WTC11 (cell line): ENCODE measurements at regions not wholly inside any gene's neighbourhood (a gene's known extent, or its start where the extent isn't known, plus 50 kb on each side); places are given as distances from the start of the nearest gene placed in this dataset.

Source experiments
- ATAC-seq: fragments of 200-7000 bp; cut with Tn5 transposase; 2 replicates; pipeline ENCODE4 v1.10.0; 2021; ENCODE audit warnings: mild to moderate bottlenecking, moderate library complexity
- CTCF ChIA-PET: fragments of 300-600 bp; sonication (Branson Sonifier 250); formaldehyde crosslinking; loops from one replicate; lab custom pipeline; 2021; ENCODE audit warnings: antibody characterized with exemption; lab: Charles Lee
- POLR2A ChIA-PET: fragments of 350-600 bp; sonication (Branson Sonifier 250); formaldehyde crosslinking; loops from one replicate; lab custom pipeline; 2021; ENCODE audit warnings: antibody characterized with exemption; lab: Charles Lee
- DNase-seq: peaks from one replicate; pipeline ENCODE4 v3.0.0; 2021; ENCODE audit warnings: low spot score
- H3K27ac Mint-ChIP-seq: 2 replicates; pipeline ENCODE4 v1.8.0; 2021; ENCODE audit warnings: mixed read lengths
- H3K27me3 Mint-ChIP-seq: 2 replicates; pipeline ENCODE4 v1.8.0; 2021; ENCODE audit warnings: low read depth, mild to moderate bottlenecking, moderate library complexity, mixed read lengths
- H3K36me3 Mint-ChIP-seq: 2 replicates; pipeline ENCODE4 v1.8.0; 2021; ENCODE audit warnings: mixed read lengths
- H3K4me1 Mint-ChIP-seq: 2 replicates; pipeline ENCODE4 v1.8.0; 2022; ENCODE audit warnings: mixed read lengths
- H3K4me3 Mint-ChIP-seq: 2 replicates; pipeline ENCODE4 v1.8.0; 2021; ENCODE audit warnings: mild to moderate bottlenecking, moderate library complexity, mixed read lengths
- H3K9me3 Mint-ChIP-seq: 2 replicates; pipeline ENCODE4 v1.8.0; 2021; ENCODE audit warnings: mixed read lengths
- ATF2 ChIP-seq: sonication (generic); formaldehyde crosslinking; IDR thresholded peaks from 2 replicates; pipeline ENCODE4 v1.8.1; 2022; ENCODE audit warnings: low read depth, missing genetic modification reagents, borderline replicate concordance
- ATF3 ChIP-seq: sonication (generic); formaldehyde crosslinking; conservative IDR thresholded peaks from 2 replicates; pipeline ENCODE4 v1.8.1; 2022; ENCODE audit warnings: mild to moderate bottlenecking, missing genetic modification reagents
- CREM ChIP-seq: sonication (generic); formaldehyde crosslinking; IDR thresholded peaks from 2 replicates; pipeline ENCODE4 v1.8.1; 2022; ENCODE audit warnings: mild to moderate bottlenecking, missing genetic modification reagents, moderate library complexity
- CTCF ChIP-seq: fragments of 200-600 bp; IDR thresholded peaks from 2 replicates; pipeline ENCODE4 v1.8.0; 2022; ENCODE audit warnings: antibody characterized with exemption
- FOXK1 ChIP-seq: sonication (generic); formaldehyde crosslinking; IDR thresholded peaks from 2 replicates; pipeline ENCODE4 v1.8.0; 2022; ENCODE audit warnings: mild to moderate bottlenecking, moderate library complexity, missing genetic modification reagents
- IRF1 ChIP-seq: sonication (generic); formaldehyde crosslinking; IDR thresholded peaks from 2 replicates; pipeline ENCODE4 v1.8.0; 2023; ENCODE audit warnings: missing genetic modification reagents
- KAT7 ChIP-seq: sonication (generic); formaldehyde crosslinking; IDR thresholded peaks from 2 replicates; pipeline ENCODE4 v1.8.1; 2023; ENCODE audit warnings: missing genetic modification reagents, mild to moderate bottlenecking, borderline replicate concordance
- MLX ChIP-seq: sonication (generic); formaldehyde crosslinking; IDR thresholded peaks from 2 replicates; pipeline ENCODE4 v1.8.1; 2023; ENCODE audit warnings: mild to moderate bottlenecking, missing genetic modification reagents, moderate library complexity
- NR1H2 ChIP-seq: sonication (generic); formaldehyde crosslinking; IDR thresholded peaks from 2 replicates; pipeline ENCODE4 v1.9.0; 2021; ENCODE audit warnings: mild to moderate bottlenecking, moderate library complexity, missing genetic modification reagents
- NR3C1 ChIP-seq: sonication (generic); formaldehyde crosslinking; conservative IDR thresholded peaks from 2 replicates; pipeline ENCODE4 v1.8.1; 2023; ENCODE audit warnings: low read depth, mild to moderate bottlenecking, missing genetic modification reagents
- OVOL2 ChIP-seq: fragments of 250-450 bp; sonication (Bioruptor Pico); IDR thresholded peaks from 2 replicates; pipeline ENCODE4 v1.9.0; 2021; ENCODE audit warnings: mild to moderate bottlenecking, borderline replicate concordance
- RELA ChIP-seq: sonication (generic); formaldehyde crosslinking; IDR thresholded peaks from 2 replicates; pipeline ENCODE4 v1.8.1; 2022; ENCODE audit warnings: missing genetic modification reagents, mild to moderate bottlenecking, borderline replicate concordance
- RORB ChIP-seq: fragments of 250-450 bp; sonication (Bioruptor Pico); IDR thresholded peaks from 2 replicates; pipeline ENCODE4 v1.9.0; 2021; ENCODE audit warnings: mild to moderate bottlenecking
- SMAD4 ChIP-seq: sonication (generic); formaldehyde crosslinking; IDR thresholded peaks from 2 replicates; pipeline ENCODE4 v1.8.0; 2022; ENCODE audit warnings: mild to moderate bottlenecking, missing genetic modification reagents
- TP53 ChIP-seq: sonication (generic); formaldehyde crosslinking; IDR thresholded peaks from 2 replicates; pipeline ENCODE4 v1.8.1; 2023; ENCODE audit warnings: mild to moderate bottlenecking, missing genetic modification reagents
- ZBTB43 ChIP-seq: sonication (generic); formaldehyde crosslinking; IDR thresholded peaks from 2 replicates; pipeline ENCODE4 v1.8.1; 2023; ENCODE audit warnings: mild to moderate bottlenecking, missing genetic modification reagents
- ZNF317 ChIP-seq: sonication (generic); formaldehyde crosslinking; IDR thresholded peaks from 2 replicates; pipeline ENCODE4 v1.8.1; 2023; ENCODE audit warnings: low read depth, mild to moderate bottlenecking, moderate library complexity, missing genetic modification reagents, borderline replicate concordance
- ZNF532 ChIP-seq: fragments of 250-450 bp; sonication (Bioruptor Pico); IDR thresholded peaks from 2 replicates; pipeline ENCODE4 v1.9.0; 2021; ENCODE audit warnings: mild to moderate bottlenecking, borderline replicate concordance

- Mint-ChIP-seq H3K4me1 (no peaks in the 10 kb centered on the region), H3K36me3 (no peaks in the 10 kb centered on the region), H3K27ac (no peak overlapping the region), H3K4me3 (no peak overlapping the region), H3K9me3 (no peaks in the 10 kb centered on the region), H3K27me3 (no peaks in the 10 kb centered on the region)
- DNase-seq (no peak), ATAC-seq (no peak)
- no peak for TF ChIP-seq ATF2 (CRISPR knock-in tag)
- no peak for TF ChIP-seq ZNF532 (CRISPR knock-in tag)
- TF ChIP-seq NR1H2 (CRISPR knock-in tag): no peak
- TF ChIP-seq TP53 (CRISPR knock-in tag): no peak
- no peak for TF ChIP-seq RORB
- no peak for TF ChIP-seq CREM (CRISPR knock-in tag)
- TF ChIP-seq SMAD4 (CRISPR knock-in tag): no peak
- no peak for TF ChIP-seq RELA (CRISPR knock-in tag)
- no peak for TF ChIP-seq ZBTB43 (CRISPR knock-in tag)
- TF ChIP-seq KAT7: no peak
- TF ChIP-seq NR3C1 (CRISPR knock-in tag): no peak
- no peak for TF ChIP-seq CTCF
- TF ChIP-seq MLX (CRISPR knock-in tag): no peak
- TF ChIP-seq OVOL2 (CRISPR knock-in tag): no peak
- TF ChIP-seq ZNF317 (CRISPR knock-in tag): no peak
- POLR2A ChIA-PET: no interaction called here
- CTCF ChIA-PET: no interaction called here
Observed at GRCh38 chrX:66912417-66912816, 273.5 kb upstream of the EDA2R start.

- H3K27ac Mint-ChIP-seq: no peak overlapping the region
- no peaks in the 10 kb centered on the region for H3K4me1 Mint-ChIP-seq
Observed at GRCh38 chrX:66902081-66902480, 263.2 kb upstream of the EDA2R start.

More at GRCh38 chrX:66902081-66902480, 263.2 kb upstream of the EDA2R start:
- ChIA-PET CTCF (no interaction called here), POLR2A (no interaction called here)
- no peak for TF ChIP-seq FOXK1 (CRISPR knock-in tag)
- TF ChIP-seq ATF3 (CRISPR knock-in tag): no peak
- TF ChIP-seq IRF1 (CRISPR knock-in tag): no peak
- no peak for ATAC-seq
- peaks cover 2% of the 10 kb centered on the region for H3K27me3 Mint-ChIP-seq
- no peaks in the 10 kb centered on the region for H3K9me3 Mint-ChIP-seq
- H3K4me3 Mint-ChIP-seq: no peak overlapping the region
- DNase-seq: no peak
- H3K36me3 Mint-ChIP-seq: no peaks in the 10 kb centered on the region
